ENCODE measurements at regions not wholly inside any gene's neighbourhood (a gene's known extent, or its start where the extent isn't known, plus 50 kb on each side); places are given as distances from the start of the nearest gene placed in this dataset.

GRCh38 chr4:122038896-122039295 is 87.0 kb upstream of the TRPC3 start:
- TF ChIP-seq CTCF (IDR thresholded peaks at IDR 0.05; ENCODE audit: low read depth, low read length), result no peak
- H3K36me3 ChIP-seq, result no peaks in the 10 kb centered on the region
- H3K27me3 ChIP-seq, result no peaks in the 10 kb centered on the region
- H3K9me3 ChIP-seq (ENCODE audit: low read depth), result no peaks in the 10 kb centered on the region
- no peak overlapping the region for H3K4me3 ChIP-seq
- no peaks in the 10 kb centered on the region for H3K4me1 ChIP-seq (ENCODE audit: low read depth)
- DNase-seq (ENCODE audit: low read depth in 1 of 2, low spot score in 1 of 2), result peak in 1 of 2 donors; percentile 12
- no peak overlapping the region for H3K27ac ChIP-seq

GRCh38 chr4:122034619-122035018 is 82.8 kb upstream of the TRPC3 start:
- Histone ChIP-seq H3K36me3 (no peaks in the 10 kb centered on the region), H3K27me3 (no peaks in the 10 kb centered on the region), H3K4me3 (no peak overlapping the region), H3K9me3 (ENCODE audit: low read depth) (no peaks in the 10 kb centered on the region), H3K4me1 (ENCODE audit: low read depth) (no peaks in the 10 kb centered on the region), H3K27ac (no peak overlapping the region)
- no peak for DNase-seq (ENCODE audit: low read depth in 1 of 2, low spot score in 1 of 2)
- no peak for TF ChIP-seq CTCF (IDR thresholded peaks at IDR 0.05; ENCODE audit: low read depth, low read length)

DNA sequence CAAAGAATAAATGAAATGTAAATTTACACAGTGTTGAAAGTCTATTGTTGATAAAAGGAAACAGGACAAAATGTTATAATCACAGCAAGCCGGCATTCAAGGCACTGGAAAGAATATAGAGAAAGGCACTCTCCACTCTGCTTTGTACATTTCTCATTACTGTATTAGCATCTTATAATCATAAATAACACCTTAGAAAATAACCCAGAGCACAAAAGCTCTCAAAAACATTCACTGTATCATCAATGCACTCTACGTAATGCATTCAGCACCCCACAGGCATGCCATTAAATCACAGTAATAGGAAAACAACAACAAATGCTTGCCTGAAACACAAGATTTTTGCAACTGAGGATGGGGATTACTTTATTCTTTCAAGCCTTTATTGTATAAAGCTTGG is 75.3 kb upstream of the TRPC3 start:
- no peak overlapping the region for H3K27ac ChIP-seq
- H3K9me3 ChIP-seq (ENCODE audit: low read depth), result no peaks in the 10 kb centered on the region
- no peak for DNase-seq (ENCODE audit: low read depth in 1 of 2, low spot score in 1 of 2)
- no peak for TF ChIP-seq CTCF (IDR thresholded peaks at IDR 0.05; ENCODE audit: low read depth, low read length)
- H3K27me3 ChIP-seq, result no peaks in the 10 kb centered on the region
- H3K4me1 ChIP-seq (ENCODE audit: low read depth), result no peaks in the 10 kb centered on the region
- no peak overlapping the region for H3K4me3 ChIP-seq
- no peaks in the 10 kb centered on the region for H3K36me3 ChIP-seq

DNA sequence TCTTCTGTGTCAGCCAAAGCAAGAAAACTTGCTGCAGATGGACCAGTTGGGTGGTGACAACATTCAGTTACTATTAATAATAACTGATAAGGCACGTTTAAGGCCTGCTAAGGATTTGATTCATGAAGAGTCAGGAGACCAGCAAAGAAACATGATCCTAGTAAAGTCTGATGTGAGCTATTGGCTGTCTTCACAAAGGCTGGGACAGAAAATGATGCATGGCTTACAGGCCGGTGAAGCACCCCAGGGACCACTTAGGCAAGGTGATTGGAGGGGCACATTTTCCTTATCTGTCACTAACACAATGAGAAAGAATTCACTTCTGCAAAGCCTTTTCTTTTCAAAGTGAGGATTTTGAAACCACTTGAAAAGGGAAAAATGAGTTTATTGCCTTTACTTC is 65.4 kb upstream of the TRPC3 start:
- H3K27me3 ChIP-seq, result no peaks in the 10 kb centered on the region
- no peak for TF ChIP-seq CTCF (IDR thresholded peaks at IDR 0.05; ENCODE audit: low read depth, low read length)
- DNase-seq (ENCODE audit: low read depth in 1 of 2, low spot score in 1 of 2), result peak in 1 of 2 donors; percentile 77
- no peaks in the 10 kb centered on the region for H3K36me3 ChIP-seq
- H3K4me1 ChIP-seq (ENCODE audit: low read depth), result peaks cover 43% of the 10 kb centered on the region
- no peaks in the 10 kb centered on the region for H3K9me3 ChIP-seq (ENCODE audit: low read depth)
- H3K4me3 ChIP-seq, result no peak overlapping the region
- peak overlapping the region; percentile 83 for H3K27ac ChIP-seq

DNA sequence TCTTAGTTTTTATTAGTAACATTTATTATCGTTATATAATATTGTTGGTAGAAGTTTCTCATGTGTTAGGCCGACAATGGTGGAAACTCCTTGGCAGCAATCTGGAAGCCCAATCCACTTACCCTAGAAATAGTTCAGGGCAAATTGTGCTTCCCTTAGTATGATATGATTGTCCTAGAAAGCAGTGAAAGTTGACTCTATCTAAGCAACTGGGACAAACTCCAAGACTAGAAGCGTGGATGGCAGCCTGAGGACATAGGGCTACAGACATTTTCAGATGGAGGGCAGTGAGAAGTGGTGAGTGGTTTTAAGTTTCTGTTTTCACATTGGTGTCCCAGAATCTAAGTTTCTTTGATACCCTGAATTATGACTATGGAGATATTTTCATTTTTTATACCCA is 63.3 kb upstream of the TRPC3 start:
- Histone ChIP-seq H3K9me3 (ENCODE audit: low read depth) (no peaks in the 10 kb centered on the region), H3K36me3 (no peaks in the 10 kb centered on the region), H3K27me3 (no peaks in the 10 kb centered on the region), H3K4me3 (no peak overlapping the region), H3K4me1 (ENCODE audit: low read depth) (peaks cover 54% of the 10 kb centered on the region), H3K27ac (no peak overlapping the region)
- no peak for DNase-seq (ENCODE audit: low read depth in 1 of 2, low spot score in 1 of 2)
- TF ChIP-seq CTCF (IDR thresholded peaks at IDR 0.05; ENCODE audit: low read depth, low read length), result no peak

DNA sequence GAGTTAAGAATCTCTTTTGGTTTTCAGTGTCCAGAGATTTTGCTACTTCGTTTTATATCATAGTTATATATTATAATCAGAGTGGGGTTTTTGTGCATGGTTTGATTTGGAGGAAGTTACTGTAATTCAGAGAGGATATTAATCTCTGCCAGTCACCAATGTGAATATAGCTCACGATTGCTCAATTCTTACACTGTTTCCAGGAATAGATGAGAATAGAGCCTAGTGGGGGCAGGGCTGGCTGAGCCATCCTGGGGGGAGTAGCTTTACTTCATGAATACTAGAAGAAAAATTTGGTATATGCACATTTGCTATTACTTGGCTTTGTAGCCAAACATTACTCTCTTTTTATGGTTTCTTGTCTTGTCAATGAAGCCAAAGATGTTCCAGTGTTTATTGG is 60.9 kb upstream of the TRPC3 start:
- Histone ChIP-seq H3K9me3 (ENCODE audit: low read depth) (no peaks in the 10 kb centered on the region), H3K4me3 (no peak overlapping the region), H3K36me3 (no peaks in the 10 kb centered on the region), H3K4me1 (ENCODE audit: low read depth) (peaks cover 45% of the 10 kb centered on the region), H3K27ac (no peak overlapping the region), H3K27me3 (no peaks in the 10 kb centered on the region)
- TF ChIP-seq CTCF (IDR thresholded peaks at IDR 0.05; ENCODE audit: low read depth, low read length), result no peak
- DNase-seq (ENCODE audit: low read depth in 1 of 2, low spot score in 1 of 2), result peak in 1 of 2 donors; percentile 58

Data from cardiac muscle cell (in vitro differentiated cells and primary cell).